ENCODE measurements at regions not wholly inside any gene's neighbourhood (a gene's known extent, or its start where the extent isn't known, plus 50 kb on each side); places are given as distances from the start of the nearest gene placed in this dataset.

GRCh38 chr18:49709347-49709690, 104.0 kb downstream of the ACAA2 start:
- Histone ChIP-seq H3K9me3 (no peaks in the 10 kb centered on the region), H3K27ac (no peak overlapping the region), H3K4me1 (no peaks in the 10 kb centered on the region), H3K4me3 (no peak overlapping the region), H3K36me3 (no peaks in the 10 kb centered on the region), H3K27me3 (replicated peaks in 1 of 7) (peaks cover 0 to 5% (median 0%) of the 10 kb centered on the region in 7 donors)
- no peak for DNase-seq
- TF ChIP-seq POLR2AphosphoS5 (IDR thresholded peaks at IDR 0.05) (no peak), POLR2A (IDR thresholded peaks at IDR 0.05) (no peak), CTCF (IDR thresholded peaks at IDR 0.05 in 8 of 11, conservative IDR thresholded peaks at IDR 0.05 in 3 of 11) (no peak)
- WGBS, 5 donors = 41 to 67% (median 57%) methylated on average over 2 of the region's 2 CpGs
- intact Hi-C loops (cut with DNase I; ENCODE audit: low total_unique reads) = no loop called here

DNA sequence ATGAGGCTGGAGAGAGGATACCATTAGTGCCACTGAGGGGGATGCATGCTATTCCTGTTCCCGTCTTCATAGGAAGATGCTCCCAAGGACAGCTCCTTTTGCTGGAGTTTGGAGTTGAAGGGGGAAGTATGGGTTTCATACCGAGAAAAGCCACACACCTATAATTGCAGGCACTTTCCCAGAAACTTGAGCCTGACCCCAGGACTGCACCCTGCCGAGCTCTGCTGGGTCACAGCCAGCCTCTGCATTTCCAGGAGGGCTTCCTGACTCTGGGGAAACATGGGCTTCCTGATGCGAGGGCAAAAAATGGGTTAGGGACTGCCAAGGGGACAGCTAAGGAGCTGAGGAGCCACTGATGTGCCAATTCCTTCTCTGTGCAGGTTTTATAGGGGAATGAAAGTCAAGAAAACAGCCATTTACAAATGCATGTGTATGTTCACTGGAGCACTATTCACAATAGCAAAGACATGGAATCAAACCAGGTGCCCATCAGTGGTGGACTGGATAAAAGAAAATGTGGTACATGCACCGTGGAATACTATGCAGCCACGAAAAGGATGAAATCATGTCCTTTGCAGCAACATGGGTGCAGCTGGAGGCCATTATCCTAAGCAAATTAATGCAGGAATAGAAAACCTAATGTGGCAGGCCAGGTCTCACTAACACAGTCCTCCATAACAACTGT, 104.5 kb downstream of the ACAA2 start:
- intact Hi-C loops (cut with DNase I; ENCODE audit: low total_unique reads) = no loop called here
- Histone ChIP-seq H3K4me3 (no peak overlapping the region), H3K4me1 (no peaks in the 10 kb centered on the region), H3K27me3 (replicated peaks in 1 of 7) (peaks cover 0 to 5% (median 0%) of the 10 kb centered on the region in 7 donors), H3K36me3 (no peaks in the 10 kb centered on the region), H3K27ac (no peak overlapping the region), H3K9me3 (no peaks in the 10 kb centered on the region)
- WGBS, 5 donors = 73 to 80% (median 77%) methylated on average over 6 of the region's 6 CpGs
- DNase-seq = no peak
- TF ChIP-seq CTCF (IDR thresholded peaks at IDR 0.05 in 8 of 11, conservative IDR thresholded peaks at IDR 0.05 in 3 of 11) (no peak), POLR2AphosphoS5 (IDR thresholded peaks at IDR 0.05) (no peak), POLR2A (IDR thresholded peaks at IDR 0.05) (no peak)

DNA sequence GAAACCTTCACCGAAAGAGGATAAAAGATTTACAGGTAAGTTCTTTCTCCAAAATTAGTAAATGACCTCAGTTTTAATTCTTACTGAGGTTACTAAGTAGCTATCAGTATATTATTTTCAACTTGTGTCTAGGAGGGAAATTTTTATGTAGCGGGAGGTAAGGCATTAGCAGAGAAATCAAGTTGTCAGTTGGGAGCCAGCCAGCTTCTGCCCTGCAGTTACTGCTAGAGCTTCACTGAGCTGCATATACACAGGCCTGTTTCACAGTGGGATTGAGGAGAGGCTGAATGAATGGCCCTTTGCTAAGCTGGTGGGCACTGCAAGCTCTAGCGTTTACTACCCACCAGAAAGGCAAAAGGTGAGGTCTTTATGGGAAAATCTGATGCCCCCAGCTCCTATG, 105.7 kb downstream of the ACAA2 start:
- Histone ChIP-seq H3K9me3 (no peaks in the 10 kb centered on the region), H3K4me3 (no peak overlapping the region), H3K4me1 (no peaks in the 10 kb centered on the region), H3K27me3 (replicated peaks in 1 of 7) (peaks cover 0 to 5% (median 0%) of the 10 kb centered on the region in 7 donors), H3K27ac (no peak overlapping the region), H3K36me3 (no peaks in the 10 kb centered on the region)
- WGBS, 5 donors = 81 to 96% (median 94%) methylated on average over 3 of the region's 3 CpGs
- TF ChIP-seq POLR2A (IDR thresholded peaks at IDR 0.05) (no peak), POLR2AphosphoS5 (IDR thresholded peaks at IDR 0.05) (no peak), CTCF (IDR thresholded peaks at IDR 0.05 in 8 of 11, conservative IDR thresholded peaks at IDR 0.05 in 3 of 11) (no peak)
- intact Hi-C loops (cut with DNase I; ENCODE audit: low total_unique reads) = no loop called here
- no peak for DNase-seq

DNA sequence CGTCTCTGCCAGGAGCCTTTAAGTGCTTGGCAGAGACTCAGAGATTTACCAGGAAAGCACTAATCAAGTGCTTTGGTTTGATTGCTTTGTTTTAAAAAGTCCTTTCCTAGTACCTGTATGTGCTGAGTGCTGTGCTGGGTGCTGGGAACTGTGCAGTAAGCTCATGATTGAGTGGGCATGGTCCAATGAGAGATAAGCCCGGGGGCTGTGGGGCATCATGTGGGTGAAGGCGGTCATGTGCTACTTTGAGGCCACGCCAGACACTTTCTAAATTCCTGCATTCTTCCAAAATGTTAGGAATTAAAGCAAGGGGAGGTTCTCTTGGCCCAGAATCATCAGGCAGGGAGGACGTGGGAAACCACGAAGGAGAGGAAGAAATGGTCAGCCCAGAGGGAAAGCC, 109.0 kb downstream of the ACAA2 start:
- Histone ChIP-seq H3K4me1 (no peaks in the 10 kb centered on the region), H3K36me3 (no peaks in the 10 kb centered on the region), H3K27me3 (replicated peaks in 1 of 7) (peaks cover 0 to 5% (median 0%) of the 10 kb centered on the region in 7 donors), H3K9me3 (no peaks in the 10 kb centered on the region), H3K27ac (no peak overlapping the region), H3K4me3 (no peak overlapping the region)
- no peak for DNase-seq
- intact Hi-C loops (cut with DNase I; ENCODE audit: low total_unique reads) = no loop called here
- 52 to 69% (median 61%) methylated on average over 6 of the region's 6 CpGs for WGBS, 5 donors
- TF ChIP-seq POLR2A (IDR thresholded peaks at IDR 0.05) (no peak), POLR2AphosphoS5 (IDR thresholded peaks at IDR 0.05) (no peak), CTCF (IDR thresholded peaks at IDR 0.05 in 8 of 11, conservative IDR thresholded peaks at IDR 0.05 in 3 of 11) (no peak)

Measured in spleen (tissue), 11 donors.